GM12892 (cell line): ENCODE measurements at regions not wholly inside any gene's neighbourhood (a gene's known extent, or its start where the extent isn't known, plus 50 kb on each side); places are given as distances from the start of the nearest gene placed in this dataset.

Source experiments
- POLR2A ChIP-seq: IDR thresholded peaks from 2 replicates; pipeline ENCODE4 v1.6.1; 2011; ENCODE audit warnings: low read depth, low read length, control low read depth
- POLR2AphosphoS5 ChIP-seq: IDR thresholded peaks from 2 replicates; pipeline ENCODE4 v1.6.1; 2011; ENCODE audit warnings: low read depth, low read length, control low read depth
- TAF1 ChIP-seq: IDR thresholded peaks from 2 replicates; pipeline ENCODE4 v1.6.1; 2011; ENCODE audit warnings: low read depth, mild to moderate bottlenecking, control low read depth, low read length, borderline replicate concordance

DNA sequence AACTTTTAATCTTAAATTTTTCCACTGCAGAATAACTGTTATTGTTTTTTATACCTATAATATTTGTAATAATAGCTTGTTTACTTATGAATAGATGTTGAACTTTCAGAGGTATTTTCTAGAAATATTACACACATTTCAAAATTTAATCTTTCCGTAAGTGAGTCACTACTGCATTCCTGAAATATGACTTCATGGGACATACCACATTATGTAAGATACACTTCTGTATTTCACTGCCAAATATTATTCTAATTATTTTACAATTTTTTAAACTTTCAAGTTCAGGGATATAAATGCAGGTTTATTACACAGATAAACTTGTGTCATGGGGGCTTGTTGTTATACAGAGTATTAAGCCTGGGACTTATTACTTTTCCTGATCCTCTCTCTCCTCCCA is 2220.5 kb downstream of the NCAM2 start:
- TF ChIP-seq POLR2A (no peak), POLR2AphosphoS5 (no peak), TAF1 (no peak)
